HCT116 (cell line): ENCODE measurements at regions not wholly inside any gene's neighbourhood (a gene's known extent, or its start where the extent isn't known, plus 50 kb on each side); places are given as distances from the start of the nearest gene placed in this dataset.

Experiments used
- ATAC-seq: fragments of 200-7000 bp; cut with Tn5 transposase; 2 replicates; pipeline ENCODE4 v1.9.1; 2020; ENCODE audit warnings: mild to moderate bottlenecking, moderate library complexity
- BruUV-seq: library from RNA; stranded (reverse); fragments of 400-500 nt; replicated peaks from 2 replicates; lab custom pipeline; 2021; lab: Mats Ljungman, UMichigan
- CTCF ChIA-PET: fragments of 300-600 bp; sonication (Branson Sonifier 250); formaldehyde crosslinking; loops from one replicate; lab custom pipeline; 2021; ENCODE audit warnings: antibody characterized with exemption; lab: Charles Lee
- POLR2A ChIA-PET: fragments of 300-600, 350-600 bp; sonication (Branson Sonifier 250); formaldehyde crosslinking; loops from one replicate; lab custom pipeline; 2021; ENCODE audit warnings: antibody characterized with exemption; lab: Charles Lee
- RAD21 ChIA-PET, 2 experiments: fragments of 300-600 bp; sonication (Branson Sonifier 250); formaldehyde crosslinking; loops; one replicate each; lab custom pipeline; 2023; ENCODE audit warnings: low total read pairs in 2 of 2; ENCODE audit not compliant: uncharacterized antibody in 2 of 2, unreplicated experiment in 2 of 2, low non-redundant PET in 1 of 2; lab: Charles Lee
- DNase-seq: peaks from one replicate; pipeline ENCODE4 v3.0.0-alpha.2; 2010; ENCODE audit warnings: low read depth, low spot score
- H2AFZ ChIP-seq: fragments of 200-600 bp; shearing (Covaris generic), sonication (generic); 2 replicates; pipeline ENCODE4 v1.6.1; 2017; ENCODE audit warnings: low read depth, mixed run types, mixed read lengths, antibody characterized with exemption, low read length; ENCODE audit not compliant: poor library complexity, severe bottlenecking
- H3K27ac ChIP-seq: 2 replicates; pipeline ENCODE4 v1.5.1; 2012; ENCODE audit warnings: low read depth, low read length
- H3K27me3 ChIP-seq: fragments of 200-600 bp; sonication (generic); 2 replicates; pipeline ENCODE4 v1.6.1; 2016; ENCODE audit warnings: mixed run types, low read length, mixed read lengths; ENCODE audit not compliant: insufficient read depth
- H3K36me3 ChIP-seq, 2 experiments: fragments of 200-500 bp in 1 of 2; fragments of 200-600 bp in 1 of 2; sonication (Bioruptor generic) in 1 of 2; sonication (generic) in 1 of 2; 2 replicates each; pipeline versions ENCODE4 v1.5.1 to v1.6.1; 2014 to 2016; ENCODE audit warnings: low read length in 2 of 2, inconsistent platforms in 1 of 2, mixed read lengths in 1 of 2, mixed run types in 1 of 2; ENCODE audit not compliant: insufficient read depth in 2 of 2, control insufficient read depth in 1 of 2
- H3K4me1 ChIP-seq, 2 experiments: fragments of 200-600 bp in 1 of 2; sonication (generic) in 1 of 2; 2 replicates each; pipeline versions ENCODE4 v1.5.1 to v1.6.1; 2012 to 2017; ENCODE audit warnings: low read length in 2 of 2, inconsistent platforms in 1 of 2, mild to moderate bottlenecking in 1 of 2, mixed read lengths in 1 of 2, mixed run types in 1 of 2, moderate library complexity in 1 of 2; ENCODE audit not compliant: insufficient read depth in 2 of 2, control insufficient read depth in 1 of 2
- H3K4me2 ChIP-seq: fragments of 200-600 bp; sonication (generic); 2 replicates; pipeline ENCODE4 v1.6.1; 2017; ENCODE audit warnings: mixed run types, low read length, mixed read lengths
- H3K4me3 ChIP-seq, 2 experiments: fragments of 200-600 bp in 1 of 2; sonication (generic) in 1 of 2; replicated peaks in 1 of 2; 2 replicates each; pipeline ENCODE4 v1.5.1; 2011 to 2016; ENCODE audit warnings: low read length in 2 of 2, control low read depth in 1 of 2, low read depth in 1 of 2, mild to moderate bottlenecking in 1 of 2, mixed read lengths in 1 of 2, mixed run types in 1 of 2
- H3K79me2 ChIP-seq: fragments of 200-600 bp; sonication (generic); 2 replicates; pipeline ENCODE4 v1.6.1; 2017; ENCODE audit warnings: mild to moderate bottlenecking, mixed run types, low read length, moderate library complexity, mixed read lengths; ENCODE audit not compliant: insufficient read depth
- H3K9ac ChIP-seq: fragments of 200-600 bp; sonication (generic); 2 replicates; pipeline ENCODE4 v1.6.1; 2016; ENCODE audit warnings: low read length, mixed read lengths
- H3K9me2 ChIP-seq: fragments of 200-600 bp; sonication (generic), shearing (Covaris generic); 2 replicates; pipeline ENCODE4 v1.6.1; 2017; ENCODE audit warnings: mixed run types, mild to moderate bottlenecking, moderate library complexity; ENCODE audit not compliant: insufficient read depth
- H3K9me3 ChIP-seq, 2 experiments: fragments of 200-500 bp in 1 of 2; fragments of 200-600 bp in 1 of 2; sonication (Bioruptor generic) in 1 of 2; sonication (generic) in 1 of 2; 2 replicates each; pipeline ENCODE4 v1.6.1; 2014 to 2017; ENCODE audit warnings: low read length in 2 of 2, mixed read lengths in 2 of 2, inconsistent platforms in 1 of 2, low read depth in 1 of 2, mild to moderate bottlenecking in 1 of 2, mixed run types in 1 of 2, moderate library complexity in 1 of 2; ENCODE audit not compliant: control insufficient read depth in 1 of 2, insufficient read depth in 1 of 2
- H4K20me1 ChIP-seq: fragments of 200-600 bp; sonication (generic), shearing (Covaris generic); 2 replicates; pipeline ENCODE4 v1.6.1; 2017; ENCODE audit warnings: mixed run types, mild to moderate bottlenecking, moderate library complexity; ENCODE audit not compliant: insufficient read depth
- ATF3 ChIP-seq: IDR thresholded peaks from 2 replicates; pipeline ENCODE4 v1.6.1; 2012
- CBX3 ChIP-seq: IDR thresholded peaks from 2 replicates; pipeline ENCODE4 v1.6.1; 2012; ENCODE audit warnings: low read depth
- CEBPB ChIP-seq: IDR thresholded peaks from 2 replicates; pipeline ENCODE4 v1.6.1; 2012; ENCODE audit warnings: low read depth
- CTCF ChIP-seq, 3 experiments: fragments of 200-600 bp in 1 of 3; sonication (generic) in 1 of 3; IDR thresholded peaks in 2 of 3; conservative IDR thresholded peaks in 1 of 3; 2 replicates each; pipeline ENCODE4 v1.5.1; 2012 to 2017; ENCODE audit warnings: low read depth in 2 of 3, low read length in 2 of 3, antibody characterized with exemption in 1 of 3, borderline replicate concordance in 1 of 3, control low read depth in 1 of 3, mild to moderate bottlenecking in 1 of 3, mixed read lengths in 1 of 3, mixed run types in 1 of 3, moderate library complexity in 1 of 3; ENCODE audit not compliant: insufficient read depth in 1 of 3
- EGR1 ChIP-seq: IDR thresholded peaks from 2 replicates; pipeline ENCODE4 v1.6.1; 2012; ENCODE audit warnings: low read depth
- EZH2 ChIP-seq: fragments of 200-600 bp; sonication (generic); IDR thresholded peaks from 2 replicates; pipeline ENCODE4 v1.6.1; 2017; ENCODE audit warnings: antibody characterized with exemption, mixed run types
- EZH2phosphoT487 ChIP-seq: fragments of 200-600 bp; IDR thresholded peaks from 2 replicates; pipeline ENCODE4 v1.6.1; 2018; ENCODE audit warnings: antibody characterized with exemption, borderline replicate concordance
- JUND ChIP-seq: IDR thresholded peaks from 2 replicates; pipeline ENCODE4 v1.6.1; 2012
- MAX ChIP-seq: IDR thresholded peaks from 2 replicates; pipeline ENCODE4 v1.6.1; 2012
- POLR2AphosphoS5 ChIP-seq: IDR thresholded peaks from 2 replicates; pipeline ENCODE4 v1.6.1; 2011; ENCODE audit warnings: mild to moderate bottlenecking, low read depth, low read length, moderate library complexity
- RAD21 ChIP-seq: IDR thresholded peaks from 2 replicates; pipeline ENCODE4 v1.6.1; 2012; ENCODE audit warnings: low read depth, mild to moderate bottlenecking
- SP1 ChIP-seq: IDR thresholded peaks from 2 replicates; pipeline ENCODE4 v1.6.1; 2012; ENCODE audit warnings: low read depth
- TCF7L2 ChIP-seq: IDR thresholded peaks from 2 replicates; pipeline ENCODE4 v1.7.0; 2011; ENCODE audit warnings: borderline replicate concordance, inconsistent platforms; ENCODE audit not compliant: insufficient read depth, insufficient read length; ENCODE audit errors: extremely low read depth
- ZFX ChIP-seq: fragments of 450-650 bp; IDR thresholded peaks from 2 replicates; pipeline ENCODE4 v1.6.1; 2017
- ZNF274 ChIP-seq: fragments of 200-500 bp; sonication (Bioruptor generic); IDR thresholded peaks from 2 replicates; pipeline ENCODE4 v1.6.1; 2014; ENCODE audit warnings: mild to moderate bottlenecking, low read depth, low read length, inconsistent platforms
- intact Hi-C: fragments of 100-400 bp; cut with micrococcal nuclease; formaldehyde crosslinking; loops from 2 replicates; pipeline ENCODE4 v1.10.0; 2022

- POLR2A ChIA-PET, result no interaction called here
- TF ChIP-seq CEBPB (no peak), EGR1 (no peak), EZH2phosphoT487 (no peak), RAD21 (no peak), JUND (no peak), POLR2AphosphoS5 (no peak), ZFX (no peak), TCF7L2 (no peak), MAX (no peak), ATF3 (no peak), ZNF274 (no peak), CTCF (IDR thresholded peaks at IDR 0.05 in 2 of 3, conservative IDR thresholded peaks at IDR 0.05 in 1 of 3; ENCODE audit: borderline replicate concordance in 1 of 3, insufficient read depth in 1 of 3, low read depth in 2 of 3, low read length in 2 of 3) (no peak), SP1 (no peak), CBX3 (no peak), EZH2 (no peak)
- Histone ChIP-seq H3K4me2 (no peak overlapping the region), H2AFZ (no peak overlapping the region), H4K20me1 (no peaks in the 10 kb centered on the region), H3K27ac (no peak overlapping the region), H3K4me1 (no peaks in the 10 kb centered on the region), H3K79me2 (no peaks in the 10 kb centered on the region), H3K9me2 (no peaks in the 10 kb centered on the region), H3K27me3 (no peaks in the 10 kb centered on the region), H3K4me3 (no peak overlapping the region), H3K9ac (no peak overlapping the region), H3K36me3 (no peaks in the 10 kb centered on the region), H3K9me3 (no peaks in the 10 kb centered on the region)
- intact Hi-C loops, result no loop called here
- CTCF ChIA-PET, result no interaction called here
- DNase-seq, result no peak
- RAD21 ChIA-PET, result no interaction called here
- no peak for ATAC-seq
- no TSS peak for BruUV-seq
Measured at GRCh38 chr5:86814315-86814714, 196.6 kb downstream of the COX7C start.
